Parathyroid adenoma (tissue), 2 donors: ENCODE measurements at regions not wholly inside any gene's neighbourhood (a gene's known extent, or its start where the extent isn't known, plus 50 kb on each side); places are given as distances from the start of the nearest gene placed in this dataset.

Experiments used
- H2AFZ ChIP-seq: fragments of 300-600 bp; sonication (generic); one replicate; pipeline ENCODE4 v1.7.0; 2017; ENCODE audit warnings: antibody characterized with exemption, mild to moderate bottlenecking
- H3K27ac ChIP-seq: fragments of 300-600 bp; sonication (generic); one replicate; pipeline ENCODE4 v1.7.0; 2017
- H3K27me3 ChIP-seq: fragments of 300-600 bp; sonication (generic); one replicate; pipeline ENCODE4 v1.7.0; 2017; ENCODE audit warnings: low read length; ENCODE audit not compliant: control insufficient read depth, insufficient read depth
- H3K36me3 ChIP-seq: fragments of 300-600 bp; sonication (generic); one replicate; pipeline ENCODE4 v1.7.0; 2017; ENCODE audit warnings: low read length; ENCODE audit not compliant: control insufficient read depth, insufficient read depth
- H3K4me1 ChIP-seq: fragments of 300-600 bp; sonication (generic); one replicate; pipeline ENCODE4 v1.7.0; 2017; ENCODE audit warnings: control low read depth
- H3K4me2 ChIP-seq: fragments of 300-600 bp; sonication (generic); one replicate; pipeline ENCODE4 v1.7.0; 2017; ENCODE audit warnings: low read length
- H3K4me3 ChIP-seq: fragments of 300-600 bp; sonication (generic); one replicate; pipeline ENCODE4 v1.7.0; 2017; ENCODE audit warnings: low read depth, low read length
- H3K79me2 ChIP-seq: fragments of 300-600 bp; sonication (generic); one replicate; pipeline ENCODE4 v1.7.0; 2017; ENCODE audit warnings: control low read depth
- H3K9ac ChIP-seq: fragments of 300-600 bp; sonication (generic); one replicate; pipeline ENCODE4 v1.7.0; 2017; ENCODE audit warnings: mild to moderate bottlenecking
- H3K9me3 ChIP-seq: fragments of 300-600 bp; sonication (generic); one replicate; pipeline ENCODE4 v1.7.0; 2017; ENCODE audit warnings: low read length; ENCODE audit not compliant: control insufficient read depth
- TF ChIP-seq, protein P1 (sequence below): fragments of 300-600 bp; sonication (generic); IDR thresholded peaks from one replicate; pipeline ENCODE4 v1.7.0; 2017; ENCODE audit warnings: antibody characterized with exemption, mild to moderate bottlenecking
- donor health status: primary hyperparathyroidism.

DNA sequence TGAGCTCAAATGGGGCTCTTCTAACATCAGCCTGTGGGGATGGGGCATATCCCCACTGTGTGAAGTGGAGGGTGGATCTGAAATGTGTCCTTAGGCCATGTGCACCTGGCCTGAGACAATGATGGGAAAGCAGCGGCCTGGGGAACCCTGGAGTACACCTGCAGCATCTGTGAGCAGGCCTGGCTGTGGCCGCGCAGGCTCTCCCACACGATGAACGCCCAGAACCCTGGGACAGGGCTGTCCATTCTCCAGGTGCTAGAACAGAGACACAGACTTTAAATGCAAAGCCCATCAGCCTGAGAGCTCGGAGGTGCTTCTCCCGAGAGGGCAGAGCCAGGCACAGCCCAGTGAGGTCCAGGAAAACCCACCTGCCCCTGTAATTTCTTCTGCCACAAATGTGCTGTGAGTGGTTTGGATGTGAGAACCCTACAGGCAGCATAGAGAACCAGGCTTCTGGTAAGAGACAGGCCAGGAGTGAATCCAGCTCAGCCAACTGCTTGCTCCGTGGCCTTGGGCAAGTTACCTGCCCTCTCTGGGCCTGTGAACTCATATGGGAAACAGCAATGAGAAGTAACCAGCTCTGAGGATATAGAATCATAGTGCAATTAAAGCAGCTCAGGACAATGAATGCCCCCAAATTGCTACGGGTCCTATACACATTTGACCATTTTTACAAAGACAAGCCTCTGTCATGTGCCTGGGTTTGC is 167.9 kb downstream of the SHANK2 start:
- Histone ChIP-seq H3K4me1 (no peaks in the 10 kb centered on the region), H3K9ac (no peak overlapping the region), H3K36me3 (no peaks in the 10 kb centered on the region), H3K4me2 (no peak overlapping the region), H2AFZ (no peak overlapping the region), H3K27ac (no peak overlapping the region), H3K4me3 (no peak overlapping the region), H3K27me3 (no peaks in the 10 kb centered on the region), H3K9me3 (no peaks in the 10 kb centered on the region), H3K79me2 (no peaks in the 10 kb centered on the region)
- TF ChIP-seq, protein P1, sequence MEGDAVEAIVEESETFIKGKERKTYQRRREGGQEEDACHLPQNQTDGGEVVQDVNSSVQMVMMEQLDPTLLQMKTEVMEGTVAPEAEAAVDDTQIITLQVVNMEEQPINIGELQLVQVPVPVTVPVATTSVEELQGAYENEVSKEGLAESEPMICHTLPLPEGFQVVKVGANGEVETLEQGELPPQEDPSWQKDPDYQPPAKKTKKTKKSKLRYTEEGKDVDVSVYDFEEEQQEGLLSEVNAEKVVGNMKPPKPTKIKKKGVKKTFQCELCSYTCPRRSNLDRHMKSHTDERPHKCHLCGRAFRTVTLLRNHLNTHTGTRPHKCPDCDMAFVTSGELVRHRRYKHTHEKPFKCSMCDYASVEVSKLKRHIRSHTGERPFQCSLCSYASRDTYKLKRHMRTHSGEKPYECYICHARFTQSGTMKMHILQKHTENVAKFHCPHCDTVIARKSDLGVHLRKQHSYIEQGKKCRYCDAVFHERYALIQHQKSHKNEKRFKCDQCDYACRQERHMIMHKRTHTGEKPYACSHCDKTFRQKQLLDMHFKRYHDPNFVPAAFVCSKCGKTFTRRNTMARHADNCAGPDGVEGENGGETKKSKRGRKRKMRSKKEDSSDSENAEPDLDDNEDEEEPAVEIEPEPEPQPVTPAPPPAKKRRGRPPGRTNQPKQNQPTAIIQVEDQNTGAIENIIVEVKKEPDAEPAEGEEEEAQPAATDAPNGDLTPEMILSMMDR: no peak

DNA sequence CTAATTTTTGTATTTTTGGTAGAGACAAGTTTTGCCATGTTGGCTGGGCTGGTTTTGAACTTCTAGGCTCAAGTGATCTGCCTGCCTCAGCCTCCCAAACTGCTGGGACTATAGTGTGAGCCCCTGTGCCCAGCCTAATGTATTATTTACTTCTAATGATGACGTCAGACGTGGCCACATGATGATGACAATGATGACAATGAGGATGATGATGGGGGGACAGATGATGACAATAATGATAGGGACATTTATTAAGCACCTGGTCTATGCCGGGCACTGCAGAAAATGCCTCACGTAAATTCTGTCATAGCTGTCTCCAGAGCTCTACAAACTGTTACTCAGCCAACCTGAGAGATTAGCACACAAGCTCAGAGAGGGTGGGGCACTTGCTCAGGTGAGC is 169.3 kb downstream of the SHANK2 start:
- Histone ChIP-seq H2AFZ (no peak overlapping the region), H3K4me2 (no peak overlapping the region), H3K27me3 (no peaks in the 10 kb centered on the region), H3K27ac (no peak overlapping the region), H3K9me3 (no peaks in the 10 kb centered on the region), H3K9ac (no peak overlapping the region), H3K4me3 (no peak overlapping the region), H3K79me2 (no peaks in the 10 kb centered on the region), H3K36me3 (no peaks in the 10 kb centered on the region), H3K4me1 (no peaks in the 10 kb centered on the region)
- TF ChIP-seq, protein P1: no peak

DNA sequence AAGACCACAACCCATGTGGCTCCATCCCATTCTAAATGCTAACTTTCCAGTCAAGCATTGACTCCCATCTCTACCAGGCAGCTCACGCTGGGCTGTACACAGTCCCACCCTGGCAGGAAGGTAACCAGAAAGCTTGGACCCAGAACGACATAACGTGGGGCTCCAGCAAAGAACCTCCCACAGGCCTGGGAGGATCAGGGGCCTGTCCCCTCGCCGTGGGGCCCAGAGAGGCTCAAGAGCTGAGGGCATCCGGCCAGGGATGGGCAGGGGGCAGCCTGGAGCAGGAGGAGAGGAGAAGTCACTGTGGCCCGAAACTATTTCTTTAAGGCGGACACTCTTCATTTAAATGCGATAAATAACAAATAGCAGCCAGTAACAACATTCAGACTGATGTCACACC is 169.9 kb downstream of the SHANK2 start:
- Histone ChIP-seq H3K27me3 (no peaks in the 10 kb centered on the region), H3K27ac (no peak overlapping the region), H3K9me3 (no peaks in the 10 kb centered on the region), H3K36me3 (no peaks in the 10 kb centered on the region), H2AFZ (no peak overlapping the region), H3K4me3 (no peak overlapping the region), H3K4me1 (no peaks in the 10 kb centered on the region), H3K79me2 (no peaks in the 10 kb centered on the region), H3K9ac (no peak overlapping the region), H3K4me2 (no peak overlapping the region)
- TF ChIP-seq, protein P1: no peak

DNA sequence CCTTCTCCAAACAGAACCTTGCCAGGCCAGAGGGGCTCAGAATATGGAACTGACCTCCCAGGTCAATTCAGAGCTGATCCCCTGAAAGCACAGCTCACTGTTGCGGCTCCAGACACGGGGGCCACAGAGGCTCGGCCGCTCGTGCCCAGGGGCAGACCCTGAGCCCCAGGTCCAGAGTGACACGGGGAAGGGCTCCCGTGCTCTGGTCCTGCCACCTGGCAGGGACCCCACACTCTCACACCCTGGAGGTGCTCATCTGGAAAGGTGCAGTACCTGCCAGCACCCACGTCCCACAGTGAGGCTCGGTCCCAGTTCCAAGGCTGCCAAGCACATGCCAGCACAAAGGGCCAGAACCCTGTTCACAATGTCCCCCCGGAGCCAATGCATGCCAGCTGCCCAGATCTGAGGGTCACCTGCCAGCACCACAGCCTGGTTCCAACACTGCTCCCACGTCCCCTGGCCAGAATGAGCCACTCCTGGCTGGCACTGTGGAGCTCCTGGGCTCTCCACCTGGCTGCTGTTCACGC is 170.6 kb downstream of the SHANK2 start:
- no peak overlapping the region for H3K4me3 ChIP-seq
- no peaks in the 10 kb centered on the region for H3K36me3 ChIP-seq
- no peak overlapping the region for H3K9ac ChIP-seq

More for the DNA sequence above, 170.6 kb downstream of the SHANK2 start:
- no peaks in the 10 kb centered on the region for H3K79me2 ChIP-seq
- no peaks in the 10 kb centered on the region for H3K4me1 ChIP-seq
- H3K27ac ChIP-seq: no peak overlapping the region
- H2AFZ ChIP-seq: no peak overlapping the region
- no peaks in the 10 kb centered on the region for H3K27me3 ChIP-seq
- TF ChIP-seq, protein P1: no peak
- H3K4me2 ChIP-seq: no peak overlapping the region
- no peaks in the 10 kb centered on the region for H3K9me3 ChIP-seq
